ENCODE measurements at regions not wholly inside any gene's neighbourhood (a gene's known extent, or its start where the extent isn't known, plus 50 kb on each side); places are given as distances from the start of the nearest gene placed in this dataset.

DNA sequence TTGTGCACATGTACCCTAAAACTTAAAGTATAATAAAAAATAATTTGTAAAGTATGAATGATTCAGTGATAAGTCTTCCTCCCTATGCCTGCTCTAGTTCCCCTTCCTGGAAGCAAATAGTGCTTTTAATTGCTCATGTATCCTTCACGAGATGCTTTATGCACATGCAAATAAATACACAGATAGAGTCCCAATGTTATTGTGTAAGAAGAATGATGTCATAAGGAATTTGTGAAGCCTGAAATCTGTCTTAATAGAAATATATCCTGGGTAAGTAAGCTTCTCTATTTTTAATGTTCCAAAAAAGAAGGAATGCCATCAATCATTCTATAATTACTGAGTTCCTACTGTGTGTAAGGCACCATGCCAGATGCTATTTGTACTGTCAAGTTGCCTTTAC, 157.5 kb upstream of the SLC4A4 start (continued):
- TF ChIP-seq, protein P1, sequence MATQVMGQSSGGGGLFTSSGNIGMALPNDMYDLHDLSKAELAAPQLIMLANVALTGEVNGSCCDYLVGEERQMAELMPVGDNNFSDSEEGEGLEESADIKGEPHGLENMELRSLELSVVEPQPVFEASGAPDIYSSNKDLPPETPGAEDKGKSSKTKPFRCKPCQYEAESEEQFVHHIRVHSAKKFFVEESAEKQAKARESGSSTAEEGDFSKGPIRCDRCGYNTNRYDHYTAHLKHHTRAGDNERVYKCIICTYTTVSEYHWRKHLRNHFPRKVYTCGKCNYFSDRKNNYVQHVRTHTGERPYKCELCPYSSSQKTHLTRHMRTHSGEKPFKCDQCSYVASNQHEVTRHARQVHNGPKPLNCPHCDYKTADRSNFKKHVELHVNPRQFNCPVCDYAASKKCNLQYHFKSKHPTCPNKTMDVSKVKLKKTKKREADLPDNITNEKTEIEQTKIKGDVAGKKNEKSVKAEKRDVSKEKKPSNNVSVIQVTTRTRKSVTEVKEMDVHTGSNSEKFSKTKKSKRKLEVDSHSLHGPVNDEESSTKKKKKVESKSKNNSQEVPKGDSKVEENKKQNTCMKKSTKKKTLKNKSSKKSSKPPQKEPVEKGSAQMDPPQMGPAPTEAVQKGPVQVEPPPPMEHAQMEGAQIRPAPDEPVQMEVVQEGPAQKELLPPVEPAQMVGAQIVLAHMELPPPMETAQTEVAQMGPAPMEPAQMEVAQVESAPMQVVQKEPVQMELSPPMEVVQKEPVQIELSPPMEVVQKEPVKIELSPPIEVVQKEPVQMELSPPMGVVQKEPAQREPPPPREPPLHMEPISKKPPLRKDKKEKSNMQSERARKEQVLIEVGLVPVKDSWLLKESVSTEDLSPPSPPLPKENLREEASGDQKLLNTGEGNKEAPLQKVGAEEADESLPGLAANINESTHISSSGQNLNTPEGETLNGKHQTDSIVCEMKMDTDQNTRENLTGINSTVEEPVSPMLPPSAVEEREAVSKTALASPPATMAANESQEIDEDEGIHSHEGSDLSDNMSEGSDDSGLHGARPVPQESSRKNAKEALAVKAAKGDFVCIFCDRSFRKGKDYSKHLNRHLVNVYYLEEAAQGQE (IDR thresholded peaks at IDR 0.05; ENCODE audit: low read depth, low read length), result no peak
- no peak for TF ChIP-seq KDM1A (IDR thresholded peaks at IDR 0.05; ENCODE audit: borderline replicate concordance)
- TF ChIP-seq, protein P2, sequence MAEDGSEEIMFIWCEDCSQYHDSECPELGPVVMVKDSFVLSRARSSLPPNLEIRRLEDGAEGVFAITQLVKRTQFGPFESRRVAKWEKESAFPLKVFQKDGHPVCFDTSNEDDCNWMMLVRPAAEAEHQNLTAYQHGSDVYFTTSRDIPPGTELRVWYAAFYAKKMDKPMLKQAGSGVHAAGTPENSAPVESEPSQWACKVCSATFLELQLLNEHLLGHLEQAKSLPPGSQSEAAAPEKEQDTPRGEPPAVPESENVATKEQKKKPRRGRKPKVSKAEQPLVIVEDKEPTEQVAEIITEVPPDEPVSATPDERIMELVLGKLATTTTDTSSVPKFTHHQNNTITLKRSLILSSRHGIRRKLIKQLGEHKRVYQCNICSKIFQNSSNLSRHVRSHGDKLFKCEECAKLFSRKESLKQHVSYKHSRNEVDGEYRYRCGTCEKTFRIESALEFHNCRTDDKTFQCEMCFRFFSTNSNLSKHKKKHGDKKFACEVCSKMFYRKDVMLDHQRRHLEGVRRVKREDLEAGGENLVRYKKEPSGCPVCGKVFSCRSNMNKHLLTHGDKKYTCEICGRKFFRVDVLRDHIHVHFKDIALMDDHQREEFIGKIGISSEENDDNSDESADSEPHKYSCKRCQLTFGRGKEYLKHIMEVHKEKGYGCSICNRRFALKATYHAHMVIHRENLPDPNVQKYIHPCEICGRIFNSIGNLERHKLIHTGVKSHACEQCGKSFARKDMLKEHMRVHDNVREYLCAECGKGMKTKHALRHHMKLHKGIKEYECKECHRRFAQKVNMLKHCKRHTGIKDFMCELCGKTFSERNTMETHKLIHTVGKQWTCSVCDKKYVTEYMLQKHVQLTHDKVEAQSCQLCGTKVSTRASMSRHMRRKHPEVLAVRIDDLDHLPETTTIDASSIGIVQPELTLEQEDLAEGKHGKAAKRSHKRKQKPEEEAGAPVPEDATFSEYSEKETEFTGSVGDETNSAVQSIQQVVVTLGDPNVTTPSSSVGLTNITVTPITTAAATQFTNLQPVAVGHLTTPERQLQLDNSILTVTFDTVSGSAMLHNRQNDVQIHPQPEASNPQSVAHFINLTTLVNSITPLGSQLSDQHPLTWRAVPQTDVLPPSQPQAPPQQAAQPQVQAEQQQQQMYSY (CRISPR knock-in tag; IDR thresholded peaks at IDR 0.05), result no peak
- no peak for TF ChIP-seq SMC3 (IDR thresholded peaks at IDR 0.05; ENCODE audit: borderline replicate concordance, low read length)
- TF ChIP-seq, protein P3, sequence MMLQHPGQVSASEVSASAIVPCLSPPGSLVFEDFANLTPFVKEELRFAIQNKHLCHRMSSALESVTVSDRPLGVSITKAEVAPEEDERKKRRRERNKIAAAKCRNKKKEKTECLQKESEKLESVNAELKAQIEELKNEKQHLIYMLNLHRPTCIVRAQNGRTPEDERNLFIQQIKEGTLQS (IDR thresholded peaks at IDR 0.05; ENCODE audit: borderline replicate concordance, extremely low read depth, low read depth, low read length), result no peak
